ENCODE measurements at regions not wholly inside any gene's neighbourhood (a gene's known extent, or its start where the extent isn't known, plus 50 kb on each side); places are given as distances from the start of the nearest gene placed in this dataset.
A peak's percentile ranks its signal among the peaks of the same experiment; 100 is the strongest.

DNA sequence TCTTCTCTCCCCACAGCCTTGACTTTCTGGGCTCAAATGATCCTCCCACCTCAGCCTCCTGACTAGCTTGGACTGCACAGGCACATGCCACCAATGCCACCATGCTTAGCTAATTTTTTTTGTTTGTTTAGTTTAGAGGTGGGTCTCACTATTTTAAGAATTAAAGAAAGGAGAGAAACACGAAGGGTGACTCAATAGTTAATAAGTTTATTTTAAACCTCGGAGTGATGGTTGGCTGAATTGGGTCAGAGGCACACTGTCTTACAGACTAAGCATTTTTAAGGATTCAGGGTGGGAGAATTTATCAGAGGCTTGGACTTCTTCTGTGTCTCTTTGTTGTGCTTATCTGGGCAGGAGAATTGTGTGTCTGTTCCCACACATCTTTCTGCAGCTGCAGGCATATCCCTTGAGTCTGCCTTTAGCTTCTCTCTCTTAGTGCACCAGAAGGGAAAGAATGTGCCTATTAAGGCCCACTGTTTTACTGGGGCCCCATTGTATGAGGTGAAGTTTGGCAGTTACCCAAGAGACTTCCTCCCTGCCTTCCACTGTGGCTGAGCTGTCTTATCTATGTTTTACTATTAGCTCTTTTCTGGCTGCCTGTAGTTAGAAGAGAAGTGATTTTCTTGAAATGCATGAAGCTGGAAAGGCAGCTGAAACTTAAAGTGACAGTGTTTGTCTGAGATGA, 2172.0 kb downstream of the TP53TG3F start:
- DNase-seq (ENCODE audit: low spot score), result no peak

DNA sequence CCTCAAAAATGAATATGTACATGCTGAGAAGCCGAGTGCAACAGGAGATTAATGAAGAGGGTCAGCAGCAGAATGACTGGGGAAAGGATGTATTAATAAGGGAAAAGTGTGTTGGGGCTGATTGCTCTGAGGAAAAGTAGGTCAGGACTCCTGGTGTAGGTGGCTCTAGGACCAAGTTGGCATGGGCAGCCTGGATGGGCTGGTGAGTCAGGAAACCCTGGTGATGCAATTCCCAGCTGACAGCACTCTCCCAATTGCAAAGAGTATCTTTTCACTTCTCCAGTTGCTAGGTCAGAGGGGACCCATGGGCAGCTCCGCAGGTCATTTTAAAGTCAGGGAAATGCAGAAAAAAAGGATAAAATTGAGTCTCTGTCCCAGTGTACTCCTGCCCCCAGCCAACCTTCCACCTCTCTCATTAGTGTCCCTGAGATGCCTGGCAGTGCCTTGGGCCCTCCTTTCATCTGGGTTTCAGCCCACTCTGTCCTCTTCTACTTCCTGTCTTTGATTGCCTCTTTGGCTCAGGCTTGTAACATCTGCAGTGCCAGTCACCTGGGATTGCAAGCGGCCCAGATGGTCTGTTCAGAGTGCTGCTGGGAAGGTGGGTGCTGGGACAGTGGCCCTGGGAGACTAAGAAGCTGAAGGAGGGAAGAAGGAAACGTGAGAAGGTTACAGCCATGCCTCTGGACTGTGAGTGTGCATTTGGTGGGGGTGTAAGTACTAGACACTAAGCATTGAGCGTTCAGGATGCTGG, 2177.2 kb downstream of the TP53TG3F start:
- no peak for DNase-seq (ENCODE audit: low spot score)

DNA sequence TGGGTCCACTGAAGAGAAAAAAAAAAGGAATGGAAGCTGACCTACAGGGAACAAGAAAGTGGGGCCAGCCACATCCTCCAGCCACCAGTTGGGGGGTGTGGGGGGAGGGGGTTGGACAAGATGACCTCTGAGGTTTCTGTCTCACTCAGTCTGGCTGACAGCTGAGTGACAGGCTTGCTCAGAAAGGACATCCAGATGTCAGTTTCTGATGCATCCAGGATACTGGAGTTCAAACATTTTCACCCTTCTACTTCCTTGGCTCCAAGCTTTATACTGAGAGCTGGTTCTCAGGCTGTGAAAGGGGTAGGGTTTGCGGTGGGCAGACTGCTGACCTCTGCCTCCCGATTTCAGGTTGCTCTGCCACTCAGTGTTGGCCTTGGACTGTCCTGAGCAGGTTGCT, 2178.3 kb downstream of the TP53TG3F start:
- no peak for DNase-seq (ENCODE audit: low spot score)

DNA sequence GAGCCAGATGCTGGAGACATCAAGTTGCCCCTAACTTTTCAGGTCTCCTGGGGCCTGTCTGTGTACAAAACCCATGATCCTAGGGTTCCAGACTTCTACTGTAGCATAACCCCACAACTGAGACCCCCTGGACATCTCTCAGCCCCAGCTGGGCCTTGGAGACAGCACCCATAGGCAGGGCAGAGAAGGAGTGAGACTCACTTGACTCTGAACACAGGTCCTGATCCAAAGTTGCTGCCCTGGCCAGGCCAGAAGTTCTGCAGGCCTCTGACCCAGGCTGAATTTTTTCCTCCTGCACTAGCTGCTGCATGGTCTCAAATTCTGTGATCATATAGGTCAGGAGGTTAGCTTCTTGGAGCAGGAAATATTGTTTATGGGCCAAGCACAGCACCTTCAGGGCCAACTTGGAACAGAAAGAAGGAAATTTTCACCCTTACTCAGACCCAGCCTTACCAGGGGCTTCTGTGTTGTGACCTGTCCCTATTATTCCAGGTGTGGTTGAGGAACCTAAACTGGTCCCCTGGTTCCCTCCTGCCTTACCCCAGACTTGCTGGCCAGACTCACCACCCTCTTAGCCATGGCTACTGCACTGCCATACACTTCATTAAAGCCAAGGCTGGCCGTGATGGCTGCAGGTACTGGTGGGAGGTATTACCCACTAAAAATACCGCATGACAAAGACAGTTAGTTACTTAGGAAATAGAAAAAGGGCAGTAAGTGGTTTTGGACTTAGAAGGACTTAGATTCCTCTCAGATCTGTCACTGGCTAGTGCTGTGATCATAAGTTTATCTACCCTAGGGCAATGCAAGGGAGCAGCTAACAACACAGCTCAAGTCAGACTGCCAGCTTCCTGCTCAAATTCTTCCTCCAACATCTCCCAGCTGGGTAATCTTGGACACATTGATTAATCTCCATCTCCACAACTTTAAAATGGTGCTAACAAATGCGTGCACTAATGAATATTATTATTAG, 2180.1 kb downstream of the TP53TG3F start:
- no peak for DNase-seq (ENCODE audit: low spot score)

DNA sequence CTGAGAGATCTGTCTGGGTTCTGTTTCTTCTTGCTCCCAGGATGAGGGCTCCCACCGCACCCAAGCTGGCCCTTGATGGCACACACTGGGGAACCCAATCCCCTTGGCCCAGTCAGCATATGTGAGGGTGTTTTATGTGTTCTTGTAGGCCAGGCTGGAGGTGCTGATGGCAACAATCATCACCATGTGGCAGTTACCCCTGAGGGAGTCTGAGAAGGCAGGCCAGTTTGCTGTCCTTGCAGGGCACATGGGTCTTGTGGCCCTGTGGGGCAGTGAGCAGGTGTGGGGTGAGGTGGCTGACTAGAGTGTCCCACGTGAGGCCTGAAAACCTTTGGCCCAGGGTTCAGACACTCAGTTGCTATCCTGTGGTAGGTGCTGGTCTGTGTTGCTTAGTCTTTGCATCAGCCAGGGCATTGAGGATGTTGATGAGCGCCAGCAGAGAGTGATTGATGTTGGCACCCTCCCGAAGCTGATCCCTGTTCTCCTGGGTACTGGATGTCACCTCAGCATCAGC, 2183.0 kb downstream of the TP53TG3F start:
- no peak for DNase-seq (ENCODE audit: low spot score)

DNA sequence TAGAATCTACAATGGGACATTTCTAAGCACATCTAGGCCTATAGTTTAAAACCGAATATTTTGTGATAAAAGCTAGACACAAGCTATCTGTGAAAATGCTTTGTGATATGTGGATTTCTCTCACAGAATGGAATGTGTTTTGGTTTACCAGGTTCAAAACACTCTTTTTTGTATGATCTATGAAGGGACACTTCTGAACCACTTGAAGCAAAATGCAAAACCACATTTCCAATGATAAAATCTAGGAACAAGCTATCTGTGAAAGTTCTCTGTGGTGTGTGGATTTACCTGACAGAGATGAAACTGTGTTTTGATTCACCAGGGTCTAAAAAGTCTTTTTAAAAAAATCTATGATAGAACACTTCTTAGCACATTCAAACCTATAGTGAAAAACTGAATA, 2192.4 kb downstream of the TP53TG3F start:
- DNase-seq (ENCODE audit: low spot score), result no peak

DNA sequence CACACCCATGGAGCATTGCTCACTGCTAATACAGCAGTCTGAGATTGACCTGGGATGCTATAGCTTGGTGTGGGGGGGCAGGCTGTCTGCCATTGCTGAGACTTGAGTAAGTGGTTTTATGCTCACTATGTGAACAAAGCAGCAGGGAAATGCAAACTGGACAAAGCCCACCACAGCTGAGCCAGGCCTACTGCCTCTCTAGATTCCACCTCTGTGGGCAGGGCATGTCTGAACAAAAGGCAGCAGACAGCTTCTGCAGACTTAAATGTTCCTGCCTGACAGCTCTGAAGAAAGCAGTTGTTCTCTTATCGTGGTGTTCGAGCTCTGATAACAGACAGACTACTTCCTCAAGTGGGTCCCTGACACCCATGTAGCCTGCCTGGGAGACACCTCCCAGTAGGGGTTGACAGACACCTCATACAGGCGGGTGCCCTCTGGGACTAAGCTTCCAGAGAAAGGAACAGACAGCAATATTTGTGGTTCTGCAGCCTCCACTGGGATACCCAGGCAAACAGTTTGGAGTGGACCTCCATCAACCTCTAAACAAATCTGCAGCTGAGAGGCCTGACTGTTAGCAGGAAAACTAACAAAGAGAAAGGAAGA, 2204.8 kb downstream of the TP53TG3F start:
- no peak for DNase-seq (ENCODE audit: low spot score)

DNA sequence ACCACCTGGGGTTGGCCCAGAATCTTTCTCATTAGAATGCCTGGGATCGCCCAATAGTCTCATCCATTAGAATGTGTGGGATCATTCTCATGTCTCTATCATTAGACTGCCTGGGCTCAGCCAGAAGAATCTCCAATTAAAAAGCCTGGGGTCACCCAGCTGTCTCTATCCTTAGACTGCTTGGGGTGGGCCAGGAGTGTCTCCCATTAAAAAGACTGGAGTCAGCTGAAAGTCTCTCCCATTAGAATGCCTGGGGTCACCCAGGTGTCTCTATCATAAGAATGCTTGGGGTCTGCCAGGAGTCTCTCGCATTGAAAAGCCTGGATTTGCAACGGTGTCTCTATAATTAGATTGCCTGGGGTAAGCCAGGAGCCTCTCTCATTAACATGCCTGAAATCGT, 2225.7 kb downstream of the TP53TG3F start:
- DNase-seq (ENCODE audit: low spot score), result no peak

DNA sequence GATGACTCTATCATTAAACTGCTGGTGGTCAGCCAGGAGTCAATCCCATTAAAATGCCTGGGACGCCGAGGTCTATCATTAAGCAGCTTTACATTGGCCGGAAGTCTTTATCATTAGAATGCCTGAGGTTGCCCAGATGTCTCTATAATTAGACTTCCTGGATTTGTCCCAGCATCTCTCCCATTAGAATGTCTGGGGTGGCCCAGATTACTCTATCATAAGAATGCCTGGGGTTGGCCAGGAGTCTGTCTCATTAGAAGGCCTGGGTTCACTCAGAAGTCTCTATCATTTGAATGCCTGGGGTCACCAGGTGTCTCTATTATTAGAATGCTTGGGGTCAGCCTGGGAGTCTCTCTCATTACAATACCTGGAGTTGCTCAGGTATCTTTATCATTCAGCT, 2227.2 kb downstream of the TP53TG3F start:
- DNase-seq (ENCODE audit: low spot score), result no peak

DNA sequence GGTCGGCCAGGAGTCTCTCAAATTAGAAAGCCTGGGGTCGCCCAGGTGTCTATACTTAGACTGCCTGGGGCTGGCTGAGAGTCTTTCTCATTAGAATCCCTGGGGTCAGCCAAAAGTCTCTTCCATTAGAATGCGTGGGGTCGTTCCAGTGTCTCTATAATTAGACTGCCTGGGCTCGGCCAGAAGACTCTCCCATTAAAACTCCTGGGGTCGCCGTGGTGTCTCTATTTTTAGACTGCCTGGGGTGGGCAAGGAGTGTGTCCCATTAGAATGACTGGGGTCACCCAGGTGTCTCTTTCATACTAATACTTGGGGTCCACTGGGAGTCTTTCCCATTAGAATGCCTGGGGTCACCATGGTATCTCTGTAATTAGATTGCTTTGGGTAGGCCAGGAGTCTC, 2227.7 kb downstream of the TP53TG3F start:
- DNase-seq (ENCODE audit: low spot score), result peak; percentile 28

DNA sequence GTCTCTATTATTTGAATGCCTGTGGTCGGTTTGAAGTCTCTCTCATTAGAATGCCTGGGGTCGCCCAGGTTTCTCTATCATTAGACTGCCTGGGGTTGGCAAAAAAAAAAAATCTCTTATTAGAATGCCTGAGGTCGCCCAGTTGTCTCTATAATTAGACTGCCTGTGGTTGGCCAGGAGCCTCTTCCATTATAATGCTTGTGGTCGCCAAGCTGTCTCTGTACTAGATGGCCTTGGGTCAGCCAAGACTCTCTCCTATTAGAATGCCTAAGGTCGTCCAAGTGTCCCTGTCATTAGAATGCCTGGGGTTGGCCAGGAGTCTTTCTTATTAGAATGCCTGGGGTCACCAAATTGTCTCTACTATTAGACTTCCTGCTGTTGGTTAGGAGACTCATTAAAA, 2228.4 kb downstream of the TP53TG3F start:
- peak; percentile 20 for DNase-seq (ENCODE audit: low spot score)

DNA sequence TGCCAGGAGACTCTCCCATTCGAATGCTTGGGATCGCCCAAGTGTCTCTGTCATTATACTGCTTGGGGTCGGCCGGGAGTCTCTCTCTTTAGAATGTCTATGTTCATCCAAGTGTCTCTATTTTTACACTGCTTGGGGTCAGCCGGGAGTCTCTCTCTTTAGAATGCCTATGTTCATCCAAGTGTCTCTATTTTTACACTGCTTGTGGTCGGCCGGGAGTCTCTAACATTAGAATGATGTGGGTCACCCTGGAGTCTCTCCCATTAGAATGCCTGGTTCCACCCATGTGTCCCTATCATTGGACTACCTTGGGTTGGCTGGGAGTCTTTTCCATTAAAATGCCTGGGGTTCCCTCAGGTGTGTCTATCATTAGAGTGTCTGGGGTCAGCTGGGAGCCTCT, 2230.4 kb downstream of the TP53TG3F start:
- peak; percentile 22 for DNase-seq (ENCODE audit: low spot score)

DNA sequence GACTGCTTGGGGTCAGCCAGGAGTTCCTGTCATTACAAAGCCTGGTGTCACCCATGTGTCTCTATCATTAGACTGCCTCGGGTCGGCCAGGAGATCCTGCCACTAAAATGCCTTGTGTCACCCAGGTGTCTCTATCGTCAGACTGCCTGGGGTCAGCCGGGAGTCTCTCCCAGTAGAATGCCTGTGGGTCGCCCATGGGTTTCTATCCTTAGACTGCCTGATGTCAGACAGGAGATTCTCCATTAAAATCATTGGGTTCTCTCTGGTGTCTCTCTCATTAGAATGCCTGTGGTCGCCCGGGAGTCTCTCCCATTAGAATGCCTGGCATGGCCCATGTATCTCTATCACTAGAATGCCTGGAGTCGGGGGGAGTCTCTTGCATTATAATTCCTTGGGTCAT, 2231.0 kb downstream of the TP53TG3F start:
- peak; percentile 41 for DNase-seq (ENCODE audit: low spot score)

DNA sequence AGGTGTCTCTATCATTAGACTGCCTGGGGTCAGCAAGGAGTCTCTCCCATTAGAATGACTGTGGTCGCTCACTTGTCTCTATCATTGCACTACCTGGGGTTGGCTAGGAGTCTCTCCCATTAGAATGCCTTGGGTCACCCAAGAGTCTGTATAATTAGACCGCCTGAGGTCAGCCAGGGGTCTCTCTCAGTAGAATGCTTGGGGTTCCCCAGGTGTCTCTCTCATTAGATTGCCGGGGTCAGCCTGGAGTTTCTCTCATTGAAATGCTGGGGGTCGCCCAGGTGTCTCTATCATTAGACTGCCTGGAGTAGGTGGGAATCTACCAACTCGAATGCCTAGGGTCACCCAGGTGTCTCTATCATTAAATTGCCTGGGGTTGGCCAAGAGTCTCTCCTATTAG, 2231.6 kb downstream of the TP53TG3F start:
- DNase-seq (ENCODE audit: low spot score), result peak; percentile 39

DNA sequence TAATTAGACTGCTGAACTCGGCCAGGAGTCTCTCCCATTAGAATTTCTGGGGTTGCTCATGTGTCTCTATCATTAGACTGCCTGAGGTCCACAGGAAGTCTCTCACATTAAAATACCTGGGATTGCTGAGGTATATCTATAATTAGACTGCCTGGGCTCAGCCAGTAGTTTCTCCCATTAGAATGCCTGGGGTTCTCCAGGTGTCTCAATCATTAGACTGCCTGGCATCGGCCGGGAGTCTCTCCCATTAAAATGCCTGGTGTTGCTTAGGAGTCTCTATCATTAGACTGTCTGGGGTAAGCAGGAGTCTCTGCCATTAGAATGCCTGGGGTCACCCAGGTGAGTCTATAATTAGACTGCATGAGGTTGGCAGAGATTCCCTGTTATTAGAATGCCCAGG, 2233.4 kb downstream of the TP53TG3F start:
- DNase-seq (ENCODE audit: low spot score), result peak; percentile 35

DNA sequence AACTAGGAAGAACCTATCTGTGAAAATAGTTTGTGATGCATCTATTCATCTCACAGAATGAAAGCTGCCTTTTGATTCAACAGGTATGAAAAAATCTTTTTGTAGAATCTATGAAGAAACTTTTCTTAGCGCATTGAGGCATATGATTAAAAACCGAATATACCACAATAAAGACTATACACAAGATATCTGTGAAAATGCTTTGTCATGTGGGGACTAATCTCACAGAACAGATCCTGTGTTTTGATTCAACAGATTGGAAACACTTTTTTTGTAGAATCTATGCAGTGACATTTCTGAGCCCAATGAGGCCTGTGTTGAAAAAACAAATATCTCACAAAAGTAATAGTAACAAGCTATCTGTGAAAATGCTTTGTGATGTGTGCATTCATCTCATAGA, 2247.5 kb downstream of the TP53TG3F start:
- no peak for DNase-seq (ENCODE audit: low spot score)

DNA sequence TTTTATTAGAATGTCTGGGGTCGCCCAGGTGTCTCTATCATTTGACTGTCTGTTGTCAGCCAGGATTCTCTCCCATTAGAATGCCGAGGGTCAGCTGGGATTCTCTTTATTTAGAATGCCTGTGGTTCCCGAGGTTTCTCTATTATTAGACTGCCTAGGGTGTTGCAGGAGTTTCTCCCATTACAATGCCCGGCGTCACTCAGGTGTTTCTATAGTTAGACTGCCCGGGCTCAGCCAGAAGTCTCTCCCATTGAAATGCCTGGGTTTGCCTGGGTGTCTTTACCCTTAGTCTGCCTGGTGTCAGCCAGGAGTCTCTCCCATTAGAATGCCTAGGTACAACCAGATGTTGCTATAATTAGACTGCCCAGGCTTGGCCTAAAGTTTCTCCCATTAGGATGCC, 2252.0 kb downstream of the TP53TG3F start:
- peak; percentile 33 for DNase-seq (ENCODE audit: low spot score)

DNA sequence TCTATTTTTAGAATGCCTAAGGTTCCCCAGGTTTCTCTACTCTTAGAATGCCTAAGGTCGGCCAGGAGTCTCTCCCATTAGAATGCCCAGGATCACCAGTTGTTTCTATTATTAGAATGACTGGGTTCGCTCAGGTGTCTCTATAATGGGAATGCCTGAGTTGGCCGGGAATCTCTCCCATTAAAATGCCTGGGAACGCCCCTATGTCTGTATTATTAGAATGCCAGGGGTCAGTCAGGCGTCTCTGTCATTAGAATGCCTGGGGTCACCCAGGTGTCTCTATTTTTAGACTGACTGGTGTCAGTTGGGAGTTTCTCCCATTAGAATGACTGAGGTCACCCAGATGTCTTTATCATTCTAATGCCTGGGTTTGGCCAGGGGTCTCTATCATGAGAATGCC, 2252.5 kb downstream of the TP53TG3F start:
- peak; percentile 9 for DNase-seq (ENCODE audit: low spot score)

DNA sequence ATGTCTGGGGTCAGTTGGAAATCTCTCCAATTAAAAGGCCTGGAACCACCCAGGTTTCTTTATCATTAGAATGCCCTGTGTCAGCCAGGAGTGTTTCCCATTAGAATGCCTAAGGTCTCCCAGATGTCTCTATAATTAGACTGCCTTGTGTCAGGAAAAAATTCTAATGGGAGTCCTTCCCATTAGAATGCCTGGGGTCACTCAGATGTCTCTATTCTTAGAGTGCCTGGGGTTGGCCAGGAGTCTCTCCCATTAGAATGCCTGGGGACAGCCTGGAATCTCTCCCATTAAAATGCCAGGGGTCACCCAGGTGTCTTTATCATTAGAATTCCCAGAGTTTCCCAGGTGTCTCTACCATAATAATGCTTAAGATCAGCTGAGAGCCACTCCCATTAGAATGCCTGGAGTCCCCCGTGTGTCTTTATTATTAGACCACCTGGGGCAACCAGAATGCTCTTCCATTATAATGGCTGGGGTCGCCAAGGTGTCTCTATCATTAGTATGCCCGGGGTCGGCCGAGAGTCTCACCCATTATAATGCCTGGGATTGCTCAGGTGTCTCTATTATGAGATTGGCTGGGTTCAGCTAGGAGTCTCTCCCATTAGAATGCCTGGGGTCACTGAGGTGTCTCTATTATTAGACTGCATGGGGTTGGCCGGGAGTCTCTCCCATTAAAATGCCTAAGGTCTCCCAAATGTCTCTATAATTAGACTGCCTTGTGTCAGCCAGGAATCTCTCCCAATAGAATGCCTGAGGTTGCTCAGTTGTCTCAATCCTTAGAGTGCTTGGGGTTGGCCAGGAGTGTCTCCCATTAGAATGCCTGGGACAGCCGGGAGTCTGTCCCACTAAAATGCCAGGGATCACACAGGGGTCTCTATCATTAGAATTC, 2254.6 kb downstream of the TP53TG3F start:
- DNase-seq (ENCODE audit: low spot score), result peak; percentile 57

DNA sequence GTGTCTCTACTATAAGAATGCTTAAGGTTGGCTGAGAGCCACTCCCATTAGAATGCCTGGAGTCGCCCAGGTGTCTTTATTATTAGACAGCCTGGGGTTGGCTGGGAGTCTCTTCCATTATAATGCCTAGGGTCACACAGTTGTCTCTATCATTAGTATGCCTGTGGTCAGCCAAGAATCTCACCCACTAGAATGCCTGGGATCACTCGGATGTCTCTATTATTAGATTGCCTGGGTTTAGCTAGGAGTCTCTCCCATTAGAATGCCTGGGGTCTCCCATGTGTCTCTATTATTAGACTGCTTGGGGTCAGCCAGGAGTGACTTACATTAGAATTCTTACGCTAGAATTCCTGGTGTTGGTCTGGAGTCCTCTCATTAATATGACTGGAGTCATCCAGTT, 2255.3 kb downstream of the TP53TG3F start:
- no peak for DNase-seq (ENCODE audit: low spot score)

Measured in mesenteric fat pad (tissue), 1 donor.